SK-N-SH (cell line): ENCODE measurements at regions not wholly inside any gene's neighbourhood (a gene's known extent, or its start where the extent isn't known, plus 50 kb on each side); places are given as distances from the start of the nearest gene placed in this dataset.

Experiments used
- CTCF ChIA-PET: fragments of 300-600, 350-600 bp; formaldehyde crosslinking; extraction: SDS; loops from one replicate; lab custom pipeline; 2021; lab: Yijun Ruan, JAX
- POLR2A ChIA-PET: fragments of 350-600 bp; sonication (Branson Sonifier 250); formaldehyde crosslinking; extraction: SDS; loops from one replicate; lab custom pipeline; 2020; ENCODE audit warnings: antibody characterized with exemption, inconsistent platforms; lab: Yijun Ruan, JAX
- DNase-seq: peaks from one replicate; pipeline ENCODE4 v3.0.0; 2012
- H2AFZ ChIP-seq: fragments of 200-600 bp; sonication (generic); 2 replicates; pipeline ENCODE4 v1.8.1; 2016; ENCODE audit warnings: antibody characterized with exemption, mild to moderate bottlenecking, low read depth
- H3F3A ChIP-seq: fragments of 200-600 bp; sonication (generic); replicated peaks from 2 replicates; pipeline ENCODE3; 2016; ENCODE audit warnings: antibody characterized with exemption, mild to moderate bottlenecking; ENCODE audit not compliant: insufficient read depth
- H3K27ac ChIP-seq, 2 experiments: fragments of 200-500 bp in 1 of 2; fragments of 200-600 bp in 1 of 2; sonication (Bioruptor generic) in 1 of 2; sonication (generic), shearing (Covaris generic) in 1 of 2; 2 replicates each; pipeline versions ENCODE4 v1.5.1 to v1.6.1; 2014 to 2016; ENCODE audit warnings: low read depth in 2 of 2, inconsistent platforms in 1 of 2, low read length in 1 of 2, mild to moderate bottlenecking in 1 of 2, mixed read lengths in 1 of 2
- H3K27me3 ChIP-seq: fragments of 200-600 bp; sonication (generic), shearing (Covaris generic); 2 replicates; pipeline ENCODE4 v1.6.1; 2016; ENCODE audit warnings: mixed run types; ENCODE audit not compliant: insufficient read depth
- H3K36me3 ChIP-seq, 2 experiments: fragments of 200-500 bp in 1 of 2; fragments of 200-600 bp in 1 of 2; sonication (Bioruptor generic) in 1 of 2; sonication (generic) in 1 of 2; replicated peaks in 1 of 2; 2 replicates each; pipeline versions ENCODE3 to v1.5.1; 2014 to 2016; ENCODE audit warnings: low read length in 1 of 2, mild to moderate bottlenecking in 1 of 2; ENCODE audit not compliant: insufficient read depth in 2 of 2, control insufficient read depth in 1 of 2
- H3K4me1 ChIP-seq, 2 experiments: fragments of 200-500 bp in 1 of 2; fragments of 200-600 bp in 1 of 2; sonication (Bioruptor generic) in 1 of 2; sonication (generic), shearing (Covaris generic) in 1 of 2; 2 replicates each; pipeline versions ENCODE4 v1.5.1 to v1.6.1; 2014 to 2016; ENCODE audit warnings: low read depth in 1 of 2, low read length in 1 of 2, mixed run types in 1 of 2; ENCODE audit not compliant: insufficient read depth in 2 of 2, control insufficient read depth in 1 of 2
- H3K4me2 ChIP-seq: fragments of 200-600 bp; sonication (generic), shearing (Covaris generic); 2 replicates; pipeline ENCODE4 v1.6.1; 2017; ENCODE audit warnings: mixed run types
- H3K4me3 ChIP-seq, 2 experiments: fragments of 200-500 bp in 1 of 2; fragments of 200-600 bp in 1 of 2; sonication (Bioruptor generic) in 1 of 2; sonication (generic), shearing (Covaris generic) in 1 of 2; 2 replicates each; pipeline versions ENCODE4 v1.5.1 to v1.8.1; 2014 to 2016; ENCODE audit warnings: low read depth in 2 of 2, inconsistent platforms in 1 of 2, low read length in 1 of 2, mild to moderate bottlenecking in 1 of 2, mixed read lengths in 1 of 2, moderate library complexity in 1 of 2
- H3K79me2 ChIP-seq: fragments of 200-600 bp; sonication (generic); 2 replicates; pipeline ENCODE4 v1.8.1; 2017; ENCODE audit warnings: mild to moderate bottlenecking; ENCODE audit not compliant: insufficient read depth
- H3K9ac ChIP-seq: fragments of 200-600 bp; sonication (generic); 2 replicates; pipeline ENCODE4 v1.6.1; 2017; ENCODE audit warnings: mixed run types
- H3K9me2 ChIP-seq: fragments of 200-600 bp; sonication (generic); 2 replicates; pipeline ENCODE4 v1.6.1; 2017; ENCODE audit warnings: mixed run types
- H3K9me3 ChIP-seq: fragments of 200-600 bp; sonication (generic); 2 replicates; pipeline ENCODE4 v1.6.1; 2017; ENCODE audit warnings: mixed run types, mild to moderate bottlenecking, moderate library complexity
- H4K20me1 ChIP-seq: fragments of 200-600 bp; sonication (generic); 2 replicates; pipeline ENCODE4 v1.6.1; 2017; ENCODE audit warnings: mild to moderate bottlenecking, mixed run types; ENCODE audit not compliant: insufficient read depth
- ELF1 ChIP-seq: IDR thresholded peaks from 2 replicates; pipeline ENCODE4 v1.4.0; 2012
- EP300 ChIP-seq, 2 experiments: IDR thresholded peaks; 2 replicates each; pipeline versions ENCODE4 v1.4.0 to v1.6.1; 2012; ENCODE audit warnings: borderline replicate concordance in 1 of 2, low read depth in 1 of 2, low read length in 1 of 2
- EZH2phosphoT487 ChIP-seq: fragments of 200-600 bp; sonication (generic); IDR thresholded peaks from 2 replicates; pipeline ENCODE4 v1.6.1; 2017; ENCODE audit warnings: low read depth, mixed run types, mild to moderate bottlenecking, antibody characterized with exemption, moderate library complexity, borderline replicate concordance
- FOXJ3 ChIP-seq: sonication (generic); formaldehyde crosslinking; IDR thresholded peaks from 2 replicates; pipeline ENCODE4 v1.5.1; 2020; ENCODE audit warnings: mild to moderate bottlenecking, missing genetic modification reagents
- FOXM1 ChIP-seq: IDR thresholded peaks from 2 replicates; pipeline ENCODE4 v1.4.0; 2012; ENCODE audit warnings: low read depth, mild to moderate bottlenecking
- GABPA ChIP-seq: IDR thresholded peaks from 2 replicates; pipeline ENCODE4 v1.4.0; 2012; ENCODE audit warnings: low read depth, mild to moderate bottlenecking
- GATA2 ChIP-seq: sonication (generic); formaldehyde crosslinking; IDR thresholded peaks from 2 replicates; pipeline ENCODE4 v1.5.0; 2020; ENCODE audit warnings: mild to moderate bottlenecking, missing genetic modification reagents
- IRF3 ChIP-seq: fragments of 150-350 bp; IDR thresholded peaks from 2 replicates; pipeline ENCODE4 v1.6.1; 2016; ENCODE audit warnings: mild to moderate bottlenecking, low read depth, low read length
- JUND ChIP-seq: IDR thresholded peaks from 2 replicates; pipeline ENCODE4 v1.4.0; 2012
- MEF2A ChIP-seq: IDR thresholded peaks from 2 replicates; pipeline ENCODE4 v1.4.0; 2012; ENCODE audit warnings: low read depth, borderline replicate concordance
- MXI1 ChIP-seq: IDR thresholded peaks from 2 replicates; pipeline ENCODE4 v1.6.1; 2012; ENCODE audit warnings: mild to moderate bottlenecking, low read depth, low read length, improper control_type of control experiment
- NFIC ChIP-seq: IDR thresholded peaks from 2 replicates; pipeline ENCODE4 v1.4.0; 2012; ENCODE audit warnings: borderline replicate concordance
- RAD21 ChIP-seq: IDR thresholded peaks from 2 replicates; pipeline ENCODE4 v1.6.1; 2012; ENCODE audit warnings: mild to moderate bottlenecking, low read length
- RCOR1 ChIP-seq: fragments of 150-350 bp; IDR thresholded peaks from 2 replicates; pipeline ENCODE4 v1.6.1; 2017; ENCODE audit warnings: antibody characterized with exemption, low read length
- RXRA ChIP-seq: IDR thresholded peaks from 2 replicates; pipeline ENCODE4 v1.4.0; 2012; ENCODE audit warnings: low read depth, mild to moderate bottlenecking, borderline replicate concordance
- SMC3 ChIP-seq: IDR thresholded peaks from 2 replicates; pipeline ENCODE4 v1.6.1; 2012; ENCODE audit warnings: low read depth, low read length, improper control_type of control experiment
- TCF12 ChIP-seq: IDR thresholded peaks from 2 replicates; pipeline ENCODE4 v1.4.0; 2012
- WGBS: methylation state at CpG from one replicate; pipeline ENCODE4 v1.1.6; 2017; ENCODE audit warnings: low lambda C conversion rate; 5-methylcytosine and 5-hydroxymethylcytosine counted together
- TF ChIP-seq, protein P1 (sequence below): IDR thresholded peaks from 2 replicates; pipeline ENCODE4 v1.6.1; 2012; ENCODE audit warnings: mild to moderate bottlenecking, low read depth, low read length, moderate library complexity

DNA sequence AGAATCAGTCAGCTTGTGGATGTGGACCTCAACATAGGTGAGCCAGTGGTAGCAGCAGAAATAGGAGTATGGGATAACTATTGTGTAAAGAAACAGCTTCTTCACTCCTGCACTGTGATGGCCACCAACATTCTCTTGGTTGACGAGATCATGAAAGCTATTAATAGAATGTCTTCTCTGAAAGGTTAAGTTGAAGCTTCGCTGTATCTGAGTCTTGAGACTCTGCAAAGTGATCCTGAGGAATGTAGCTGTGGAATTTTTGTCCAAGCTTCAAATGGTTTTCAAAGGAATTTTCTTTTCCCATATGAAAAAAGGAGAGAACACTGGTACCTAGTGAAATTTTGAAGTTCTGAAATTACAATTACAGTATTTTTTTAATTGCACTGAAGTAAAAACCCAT is 146.3 kb downstream of the GMNC start:
- no peak overlapping the region for H3K9ac ChIP-seq
- no peak for DNase-seq
- no peak overlapping the region for H3K4me3 ChIP-seq
- H4K20me1 ChIP-seq: no peaks in the 10 kb centered on the region
- H3K4me1 ChIP-seq: no peaks in the 10 kb centered on the region; a peak in 1 of 4 replicates
- H3F3A ChIP-seq: peaks cover 9% of the 10 kb centered on the region
- peaks cover 14% of the 10 kb centered on the region; the same call in 1 of the 2 replicates for H3K27me3 ChIP-seq
- no peak overlapping the region for H3K4me2 ChIP-seq
- no peak overlapping the region for H2AFZ ChIP-seq
- H3K9me3 ChIP-seq: no peaks in the 10 kb centered on the region
- 0% methylated on average over 2 of the region's 2 CpGs for WGBS
- H3K27ac ChIP-seq: no peak overlapping the region
- no peaks in the 10 kb centered on the region for H3K36me3 ChIP-seq
- no peaks in the 10 kb centered on the region for H3K9me2 ChIP-seq
- TF ChIP-seq TCF12 (no peak), MXI1 (no peak), ELF1 (no peak), FOXJ3 (CRISPR knock-in tag) (no peak), RCOR1 (no peak), GABPA (no peak), RAD21 (no peak), MEF2A (no peak), SMC3 (no peak), IRF3 (no peak), EZH2phosphoT487 (no peak), JUND (no peak), RXRA (no peak), GATA2 (no peak), NFIC (no peak), EP300 (IDR thresholded peaks at IDR 0.05; ENCODE audit: borderline replicate concordance in 1 of 2, low read depth in 1 of 2, low read length in 1 of 2) (no peak), FOXM1 (no peak)
- TF ChIP-seq, protein P1, sequence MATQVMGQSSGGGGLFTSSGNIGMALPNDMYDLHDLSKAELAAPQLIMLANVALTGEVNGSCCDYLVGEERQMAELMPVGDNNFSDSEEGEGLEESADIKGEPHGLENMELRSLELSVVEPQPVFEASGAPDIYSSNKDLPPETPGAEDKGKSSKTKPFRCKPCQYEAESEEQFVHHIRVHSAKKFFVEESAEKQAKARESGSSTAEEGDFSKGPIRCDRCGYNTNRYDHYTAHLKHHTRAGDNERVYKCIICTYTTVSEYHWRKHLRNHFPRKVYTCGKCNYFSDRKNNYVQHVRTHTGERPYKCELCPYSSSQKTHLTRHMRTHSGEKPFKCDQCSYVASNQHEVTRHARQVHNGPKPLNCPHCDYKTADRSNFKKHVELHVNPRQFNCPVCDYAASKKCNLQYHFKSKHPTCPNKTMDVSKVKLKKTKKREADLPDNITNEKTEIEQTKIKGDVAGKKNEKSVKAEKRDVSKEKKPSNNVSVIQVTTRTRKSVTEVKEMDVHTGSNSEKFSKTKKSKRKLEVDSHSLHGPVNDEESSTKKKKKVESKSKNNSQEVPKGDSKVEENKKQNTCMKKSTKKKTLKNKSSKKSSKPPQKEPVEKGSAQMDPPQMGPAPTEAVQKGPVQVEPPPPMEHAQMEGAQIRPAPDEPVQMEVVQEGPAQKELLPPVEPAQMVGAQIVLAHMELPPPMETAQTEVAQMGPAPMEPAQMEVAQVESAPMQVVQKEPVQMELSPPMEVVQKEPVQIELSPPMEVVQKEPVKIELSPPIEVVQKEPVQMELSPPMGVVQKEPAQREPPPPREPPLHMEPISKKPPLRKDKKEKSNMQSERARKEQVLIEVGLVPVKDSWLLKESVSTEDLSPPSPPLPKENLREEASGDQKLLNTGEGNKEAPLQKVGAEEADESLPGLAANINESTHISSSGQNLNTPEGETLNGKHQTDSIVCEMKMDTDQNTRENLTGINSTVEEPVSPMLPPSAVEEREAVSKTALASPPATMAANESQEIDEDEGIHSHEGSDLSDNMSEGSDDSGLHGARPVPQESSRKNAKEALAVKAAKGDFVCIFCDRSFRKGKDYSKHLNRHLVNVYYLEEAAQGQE: no peak
- no peaks in the 10 kb centered on the region for H3K79me2 ChIP-seq
- POLR2A ChIA-PET: no interaction called here
- CTCF ChIA-PET: no interaction called here
